GM18907 (cell line): ENCODE measurements at regions not wholly inside any gene's neighbourhood (a gene's known extent, or its start where the extent isn't known, plus 50 kb on each side); places are given as distances from the start of the nearest gene placed in this dataset.
"Not testable (repeated sequence)": the region's sequence is repeated elsewhere in the genome, so short reads cannot be mapped to it uniquely, and the experiment has no call there.

Experiments
- ATAC-seq: cut with Tn5 transposase; IDR thresholded peaks from one replicate; pipeline ENCODE4 v1.9.1; 2021; ENCODE audit warnings: mild to moderate bottlenecking, moderate library complexity; ENCODE audit not compliant: unreplicated experiment

DNA sequence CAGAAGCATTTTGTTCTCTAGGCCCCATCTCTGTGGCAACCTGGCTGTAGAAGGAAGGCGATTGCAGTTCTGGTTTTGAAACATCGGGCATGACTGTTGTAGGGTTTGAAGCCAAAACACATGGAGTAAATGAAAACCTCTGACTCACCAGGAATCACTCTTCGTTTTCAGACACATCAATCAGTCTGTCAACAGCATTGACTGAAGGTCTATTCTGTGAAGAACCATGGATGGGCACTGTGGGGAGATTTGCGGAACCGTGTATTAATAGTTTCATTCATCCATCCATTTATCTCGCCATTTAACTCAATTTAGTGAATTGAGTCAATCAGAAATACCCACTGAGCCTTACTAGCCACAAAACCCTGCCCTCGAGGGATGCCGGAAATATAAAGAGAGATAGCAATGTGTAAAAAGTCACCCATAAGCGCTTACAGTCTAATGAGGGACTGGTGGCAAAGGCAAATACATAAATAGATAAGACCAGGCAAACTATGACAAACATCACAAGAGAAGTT lies 364.6 kb upstream of the PROX1 start:
- ATAC-seq, result no peak

DNA sequence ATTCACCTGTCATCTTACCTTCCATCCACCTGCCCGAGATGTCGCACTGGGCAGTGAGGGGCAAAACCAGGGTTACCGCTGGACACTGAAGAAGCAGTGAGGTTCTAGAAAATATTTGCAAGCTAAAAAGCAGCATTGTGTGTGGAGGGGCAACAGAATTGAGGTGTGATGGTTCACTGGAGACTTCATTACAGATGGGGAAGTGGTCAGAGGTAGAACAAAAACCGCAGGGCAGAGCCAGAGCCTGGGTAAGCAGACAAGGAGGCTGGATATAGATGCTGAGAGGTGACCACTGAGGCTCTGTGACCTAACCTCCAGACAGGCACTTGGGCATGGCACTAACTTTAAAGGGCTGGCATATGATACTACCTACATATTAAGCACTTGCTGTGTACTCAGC lies 363.9 kb upstream of the PROX1 start:
- peak; percentile 54 for ATAC-seq

DNA sequence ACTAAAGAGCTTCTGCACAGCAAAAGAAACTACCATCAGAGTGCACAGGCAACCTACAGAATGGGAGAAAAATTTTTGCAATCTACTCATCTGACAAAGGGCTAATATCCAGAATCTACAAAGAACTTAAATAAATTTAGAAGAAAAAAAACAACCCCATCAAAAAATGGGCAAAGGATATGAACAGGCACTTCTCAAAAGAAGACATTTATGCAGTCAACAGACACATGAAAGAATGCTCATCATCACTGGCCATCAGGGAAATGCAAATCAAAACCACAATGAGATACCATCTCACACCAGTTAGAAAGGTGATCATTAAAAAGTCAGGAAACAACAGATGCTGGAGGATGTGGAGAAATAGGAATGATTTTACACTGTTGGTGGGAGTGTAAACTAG lies 351.0 kb upstream of the PROX1 start:
- ATAC-seq, result not testable (repeated sequence)

DNA sequence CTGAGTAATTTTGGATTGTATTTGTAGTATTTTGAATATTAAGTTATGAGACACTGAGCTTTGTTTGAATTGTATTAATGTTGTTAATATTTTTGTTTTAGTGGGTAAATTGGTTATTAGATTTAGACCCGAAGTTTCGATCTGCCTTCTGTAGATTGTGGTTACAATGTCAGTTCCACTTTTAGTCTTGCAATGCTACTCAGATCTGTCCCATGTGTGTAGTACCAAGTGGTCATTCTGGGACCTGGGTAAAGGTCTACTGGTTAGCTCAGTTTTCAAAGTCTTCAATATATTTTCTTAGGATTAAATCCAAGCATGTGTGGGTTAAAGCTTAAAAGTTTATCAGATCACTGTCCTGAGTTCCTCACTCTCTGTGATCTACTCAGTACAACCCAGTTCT lies 346.5 kb upstream of the PROX1 start:
- ATAC-seq, result no peak

DNA sequence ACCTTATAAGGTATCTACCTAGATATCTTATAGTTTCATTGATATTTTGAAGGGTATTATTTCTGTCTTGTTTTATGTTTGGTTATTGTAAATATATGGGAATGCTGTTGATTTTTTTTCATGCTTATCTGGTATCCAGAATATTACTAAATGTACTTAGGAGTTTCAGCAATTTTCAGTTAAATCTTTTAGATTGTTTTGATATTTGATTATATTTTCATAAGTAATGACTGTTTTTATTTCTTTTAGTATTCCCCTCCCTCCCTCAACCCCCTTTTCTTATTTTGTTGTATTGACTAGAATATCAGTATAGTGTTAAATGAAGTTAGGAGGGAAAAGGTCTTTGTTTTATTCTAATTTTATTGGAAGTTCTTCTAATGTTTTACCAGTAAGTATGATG lies 344.4 kb upstream of the PROX1 start:
- no peak for ATAC-seq

DNA sequence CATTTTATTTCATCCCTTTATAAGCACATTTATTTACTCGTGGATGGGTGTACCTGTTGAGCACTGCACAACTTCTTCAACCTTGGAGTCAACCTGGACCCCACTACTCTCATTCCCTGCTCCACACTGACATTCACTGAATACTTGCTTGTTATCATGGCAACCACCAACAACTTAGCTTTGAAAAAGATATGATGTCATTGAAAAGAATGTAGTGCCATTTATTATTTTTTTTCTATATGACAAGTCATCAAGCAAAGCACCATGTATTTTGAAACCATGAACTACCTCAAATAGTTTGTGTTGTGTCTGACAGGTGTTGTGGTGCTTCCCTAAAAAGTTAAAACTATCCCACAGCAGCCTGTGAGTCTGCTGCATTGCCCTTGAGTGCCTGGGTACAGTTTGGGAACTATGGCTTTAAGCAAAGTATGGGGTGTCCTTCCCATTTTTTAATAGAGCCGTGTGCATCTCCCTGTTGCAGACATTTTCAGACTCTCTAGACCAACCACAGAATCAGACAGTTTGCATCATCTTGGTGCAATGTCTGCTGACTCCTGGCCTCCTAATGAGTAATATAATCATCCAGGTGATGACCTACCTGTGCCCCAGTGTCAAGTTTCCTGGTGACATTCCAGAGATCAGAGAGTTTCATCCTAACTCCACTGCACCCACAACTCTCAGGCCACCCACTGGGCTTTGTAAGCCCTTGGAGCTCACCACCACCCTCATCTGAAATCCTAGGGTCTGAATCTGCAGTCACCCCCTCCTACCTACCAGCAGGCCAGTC lies 339.7 kb upstream of the PROX1 start:
- no peak for ATAC-seq

DNA sequence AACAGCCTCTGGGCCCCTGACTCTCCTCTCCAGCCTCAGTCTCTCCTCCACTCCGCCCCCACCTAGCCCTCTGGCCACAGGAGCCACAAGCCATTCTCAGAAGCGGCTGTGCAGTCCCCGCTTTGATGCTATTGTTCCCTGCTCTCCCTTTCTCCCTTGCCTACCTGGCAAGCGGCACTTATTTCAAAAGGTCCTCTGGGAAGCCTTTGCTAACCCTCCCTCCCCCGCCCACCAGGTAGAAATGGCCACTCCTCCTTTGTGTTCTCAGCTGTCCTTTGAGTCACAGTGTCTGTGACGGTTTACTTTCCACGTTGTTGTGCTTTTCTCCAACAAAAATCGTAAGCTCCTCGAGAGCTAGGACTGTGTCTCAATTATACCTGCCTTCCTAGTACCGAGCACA lies 338.4 kb upstream of the PROX1 start:
- no peak for ATAC-seq

- no peak for ATAC-seq
These were observed 337.2 kb upstream of the PROX1 start for GRCh38 chr1:213650603-213651002.

GRCh38 chr1:213651077-213651476 lies 336.7 kb upstream of the PROX1 start:
- no peak for ATAC-seq

DNA sequence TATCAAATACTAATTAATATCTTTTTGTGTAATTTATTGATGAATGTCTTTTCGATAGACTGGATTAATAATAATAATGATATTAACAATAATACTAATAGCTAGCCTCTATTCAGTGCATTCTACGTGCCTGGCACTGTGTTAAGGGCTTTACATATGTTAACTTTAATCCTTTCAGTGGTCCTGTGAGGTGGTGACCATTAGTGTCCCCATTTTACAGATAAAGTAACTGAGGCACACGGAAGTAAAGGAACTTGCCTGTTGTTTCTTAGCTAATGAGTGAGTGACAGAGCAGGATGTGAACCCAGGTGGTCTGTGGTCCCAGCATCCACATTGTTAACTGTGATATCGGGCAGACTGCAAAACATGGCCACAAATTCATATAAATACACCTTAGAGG lies 335.7 kb upstream of the PROX1 start:
- ATAC-seq, result no peak

DNA sequence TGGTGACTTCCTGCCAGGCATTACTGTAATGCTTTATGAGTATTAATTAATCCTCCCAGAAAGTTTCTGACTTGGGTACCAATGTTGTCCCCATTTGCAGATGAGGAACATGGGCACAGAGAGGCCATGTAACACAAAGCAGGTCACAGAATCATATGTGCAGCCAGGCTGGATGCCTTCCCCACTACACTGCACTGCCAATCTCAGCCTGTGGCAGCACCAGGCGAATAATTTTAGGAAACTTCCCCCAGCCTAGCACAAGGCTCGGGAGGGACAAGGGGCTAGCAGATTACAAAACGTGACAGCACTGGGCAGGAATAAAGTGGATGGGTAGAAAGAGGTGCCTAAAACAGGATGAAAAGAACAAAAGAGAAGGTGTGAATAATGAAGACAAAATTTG lies 331.7 kb upstream of the PROX1 start:
- no peak for ATAC-seq

GRCh38 chr1:213656503-213656902 lies 331.3 kb upstream of the PROX1 start:
- no peak for ATAC-seq

- ATAC-seq, result no peak
These were observed 330.8 kb upstream of the PROX1 start for GRCh38 chr1:213657013-213657412.

DNA sequence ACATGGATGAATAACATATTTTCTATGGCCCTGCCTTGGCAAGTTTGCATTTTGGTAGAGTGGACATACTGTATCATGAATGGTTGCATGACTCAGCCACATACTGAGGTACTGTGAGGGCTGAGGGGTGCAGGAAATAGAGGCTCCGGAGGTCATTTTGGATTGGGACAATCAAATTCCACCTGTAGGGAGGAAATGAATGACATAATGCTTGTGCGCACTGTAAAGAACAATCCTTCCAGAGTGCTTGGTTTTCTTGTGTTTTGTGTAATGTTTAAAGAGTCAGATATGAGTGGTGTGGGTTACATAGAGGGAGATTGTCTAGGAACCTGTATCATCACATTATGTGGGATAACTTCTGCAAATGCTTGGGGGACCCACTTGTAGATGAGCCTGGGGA lies 329.9 kb upstream of the PROX1 start:
- no peak for ATAC-seq

- ATAC-seq, result no peak
These were observed 329.3 kb upstream of the PROX1 start for GRCh38 chr1:213658457-213658856.

DNA sequence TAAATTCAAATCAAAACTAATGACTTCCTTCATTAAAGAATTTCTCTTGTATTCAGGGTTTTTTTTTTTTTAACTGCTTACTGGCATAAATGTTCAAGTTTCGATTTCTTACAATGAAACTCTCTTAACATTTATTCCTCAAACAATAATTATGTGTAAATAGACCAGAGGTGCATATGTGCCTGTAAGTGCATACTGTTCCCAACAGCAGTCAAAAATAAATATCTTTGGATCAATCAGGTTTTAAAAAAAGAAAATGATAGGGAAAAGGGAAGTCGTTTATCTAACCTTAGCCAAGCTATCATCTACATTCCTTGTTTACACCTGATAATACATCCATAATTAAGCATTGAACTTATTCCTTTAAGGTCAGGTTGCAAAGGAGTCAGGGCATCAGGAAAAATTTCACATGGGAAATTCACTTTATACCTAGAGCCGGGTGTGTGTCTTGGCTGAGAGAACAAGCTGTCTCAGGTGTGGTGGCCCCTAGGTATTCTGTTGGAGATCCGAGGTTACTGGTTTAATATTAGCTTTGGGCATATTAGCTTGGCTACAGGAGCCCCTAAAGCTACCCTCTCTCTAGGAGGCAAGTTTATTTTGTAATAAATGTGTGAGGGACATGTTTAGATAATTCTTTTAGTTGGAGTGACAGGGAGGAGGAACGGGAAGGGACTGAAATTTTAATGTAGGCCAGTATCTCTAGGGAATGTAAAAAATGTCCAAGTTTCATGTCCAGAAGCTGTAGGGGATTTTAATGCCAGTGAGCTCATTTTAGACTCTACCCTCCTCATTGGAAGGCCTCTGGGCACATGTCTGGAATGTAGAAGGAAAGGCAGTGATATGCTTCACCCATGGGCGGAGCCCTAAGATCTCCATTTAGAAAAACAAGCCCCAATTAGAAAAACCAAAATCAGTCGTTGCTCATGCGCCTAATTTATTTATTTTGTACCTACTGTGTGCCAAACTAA lies 327.9 kb upstream of the PROX1 start:
- ATAC-seq, result no peak

DNA sequence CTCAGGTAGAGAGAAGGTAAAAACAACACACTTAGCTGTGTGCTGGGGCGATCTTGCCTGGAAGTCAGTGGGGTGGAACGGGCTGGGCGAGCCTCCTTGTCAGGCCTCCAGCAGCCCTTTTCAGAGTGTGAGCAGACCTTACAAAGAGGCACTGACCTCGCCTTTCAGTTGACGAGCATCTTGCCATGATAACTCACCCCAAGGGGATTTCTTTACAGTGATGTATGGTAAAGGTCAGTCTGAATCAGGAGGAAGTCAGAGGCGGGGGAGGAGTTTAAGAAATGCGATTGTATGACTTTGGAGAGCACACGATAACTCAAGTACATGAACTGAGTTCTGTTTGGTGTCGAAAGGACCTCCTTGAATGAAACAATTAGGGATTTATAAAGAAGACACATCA lies 326.5 kb upstream of the PROX1 start:
- no peak for ATAC-seq

DNA sequence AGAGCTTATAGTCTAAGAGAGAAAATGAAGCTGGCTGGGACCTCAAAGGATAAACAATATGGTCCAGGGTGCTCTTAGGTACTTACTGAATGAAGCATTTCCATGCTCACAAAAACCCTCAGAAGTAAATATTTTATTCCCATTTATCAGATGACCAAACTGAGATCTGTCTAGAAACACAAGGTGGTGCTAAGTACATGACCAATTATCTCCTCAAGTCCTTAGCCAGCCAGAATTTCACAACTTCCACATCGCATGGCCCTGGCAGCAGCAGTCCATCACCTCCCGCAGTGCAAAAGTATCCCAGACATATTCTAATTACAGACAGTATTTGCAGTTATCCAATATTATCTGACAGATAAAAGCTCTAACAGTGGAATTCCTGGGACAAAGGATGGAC lies 321.7 kb upstream of the PROX1 start:
- no peak for ATAC-seq

GRCh38 chr1:213666922-213667321 lies 320.9 kb upstream of the PROX1 start:
- ATAC-seq, result no peak

- no peak for ATAC-seq
These were observed 318.3 kb upstream of the PROX1 start for GRCh38 chr1:213669512-213669911.

GRCh38 chr1:213669964-213670691 lies 317.6 kb upstream of the PROX1 start:
- ATAC-seq, result no peak
